ENCODE measurements at regions not wholly inside any gene's neighbourhood (a gene's known extent, or its start where the extent isn't known, plus 50 kb on each side); places are given as distances from the start of the nearest gene placed in this dataset.

DNA sequence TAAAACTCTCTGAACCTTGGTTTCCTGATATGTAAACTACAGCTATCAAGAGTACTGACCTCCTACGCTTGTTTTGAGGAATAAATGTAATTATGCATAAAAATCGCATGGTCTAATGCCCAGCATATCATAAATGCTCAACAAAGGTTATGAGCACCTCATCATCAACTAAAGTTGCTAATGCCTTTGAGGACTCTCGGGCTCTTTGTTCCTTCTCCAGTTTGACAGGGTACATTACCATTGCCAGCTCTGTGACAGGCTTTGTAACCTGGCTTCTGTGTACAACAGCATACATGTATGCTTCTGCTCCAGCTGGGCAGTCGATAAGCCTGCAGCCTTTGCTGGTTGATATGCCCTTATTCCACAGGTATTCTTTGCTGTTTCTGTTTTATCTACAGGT, 95.2 kb downstream of the C9orf152 start:
- DNase-seq (ENCODE audit: low spot score): no peak
- H3K27ac ChIP-seq: no peak overlapping the region
- no peak for TF ChIP-seq CTCF (IDR thresholded peaks at IDR 0.05)
- no peak overlapping the region for H3K4me3 ChIP-seq

DNA sequence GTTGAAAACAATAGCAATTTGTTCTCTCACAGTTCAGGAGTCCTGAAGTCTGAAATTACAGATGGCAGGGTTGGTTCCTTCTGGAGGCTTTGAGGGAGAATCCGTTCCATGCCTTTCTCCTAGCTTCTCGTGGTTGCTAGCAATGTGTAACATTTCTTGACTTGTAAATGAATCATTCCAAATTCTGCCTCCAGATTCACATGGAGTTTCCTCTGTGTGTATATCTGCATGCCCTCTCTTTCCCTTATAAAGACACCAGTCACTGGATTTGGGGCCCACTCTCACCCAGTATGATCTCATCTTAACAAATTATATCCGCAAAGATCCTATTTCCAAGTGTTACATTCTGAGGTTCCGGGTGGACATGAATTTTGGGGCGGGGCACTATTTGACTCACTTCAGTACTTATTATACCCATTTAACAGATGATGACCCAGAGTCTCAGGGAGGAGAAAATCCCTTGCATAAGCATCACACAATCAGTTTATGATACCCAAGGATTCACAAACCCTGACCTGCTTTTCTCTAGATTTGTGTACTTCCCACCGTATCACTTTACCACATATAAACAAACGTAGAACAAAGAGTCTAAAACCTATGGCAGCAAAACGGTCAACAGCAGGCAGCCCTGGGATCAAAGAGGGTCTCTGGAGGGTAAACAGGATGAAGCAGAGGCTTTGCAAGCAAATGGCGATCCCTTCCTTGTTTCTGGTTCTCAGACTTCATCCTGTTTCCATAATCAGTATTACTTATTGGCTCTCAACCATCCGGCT, 93.7 kb downstream of the C9orf152 start:
- H3K27ac ChIP-seq: peak overlapping the region; percentile 43 to 57
- peak; percentile 8 for DNase-seq (ENCODE audit: low spot score)

GRCh38 chr9:110114859-110115201, 93.1 kb downstream of the C9orf152 start:
- peak overlapping the region; percentile 43 to 57 for H3K27ac ChIP-seq
- TF ChIP-seq CTCF (IDR thresholded peaks at IDR 0.05): no peak
- peak overlapping the region; percentile 28 for H3K4me3 ChIP-seq
- DNase-seq (ENCODE audit: low spot score): no peak

More for the DNA sequence above, 93.7 kb downstream of the C9orf152 start:
- H3K4me3 ChIP-seq: peak overlapping the region; percentile 28
- TF ChIP-seq CTCF (IDR thresholded peaks at IDR 0.05): no peak

DNA sequence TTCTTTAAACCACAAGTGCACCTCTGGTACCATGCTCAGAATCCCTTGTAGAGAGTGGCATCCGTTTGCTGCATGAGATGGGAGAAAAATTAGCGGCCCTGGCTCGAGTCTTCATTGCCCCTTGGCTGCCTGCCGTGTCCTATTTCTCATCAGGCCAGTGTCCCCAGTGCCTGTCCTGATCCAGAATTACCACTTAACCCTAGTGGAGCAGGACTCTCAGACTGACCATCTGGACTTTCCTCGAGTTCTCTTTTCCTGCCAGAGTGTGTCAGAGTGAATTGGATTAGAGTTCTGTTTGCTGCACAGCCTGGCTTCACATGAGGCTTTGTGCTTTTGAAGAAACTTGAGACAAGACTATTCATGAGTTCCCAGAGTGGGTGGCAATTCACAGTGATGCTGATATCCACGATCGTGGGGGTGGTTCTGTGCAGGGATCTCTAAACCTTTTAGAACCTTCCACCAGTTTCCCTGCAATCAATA, 92.6 kb downstream of the C9orf152 start:
- no peak for TF ChIP-seq CTCF (IDR thresholded peaks at IDR 0.05)
- Histone ChIP-seq H3K27ac (peak overlapping the region; percentile 43 to 57), H3K4me3 (peak overlapping the region; percentile 28)
- peak; percentile 74 for DNase-seq (ENCODE audit: low spot score)

GRCh38 chr9:110115826-110116542, 92.0 kb downstream of the C9orf152 start:
- H3K4me3 ChIP-seq: no peak overlapping the region
- TF ChIP-seq CTCF (IDR thresholded peaks at IDR 0.05): no peak
- DNase-seq (ENCODE audit: low spot score): peak; percentile 16
- peak overlapping the region in 1 of 2 donors; percentile 57 for H3K27ac ChIP-seq

DNA sequence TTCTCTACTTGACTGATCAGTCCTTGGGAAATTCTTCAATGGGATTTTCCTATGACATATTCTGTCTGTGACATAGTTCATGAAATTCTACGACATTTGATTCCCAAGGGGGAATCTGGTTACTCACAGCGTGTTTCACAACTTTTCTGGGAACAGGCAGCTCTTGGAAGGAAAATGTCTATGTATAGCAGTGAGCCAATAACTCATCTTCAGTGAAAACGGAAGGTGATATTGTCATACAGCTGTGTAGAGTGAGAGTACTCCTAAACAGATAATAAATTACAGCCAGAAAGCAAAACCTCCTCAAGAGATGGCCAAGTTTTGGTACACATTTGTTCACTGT, 91.4 kb downstream of the C9orf152 start:
- peak; percentile 63 for DNase-seq (ENCODE audit: low spot score)
- no peak overlapping the region for H3K4me3 ChIP-seq
- peak overlapping the region in 1 of 2 donors; percentile 48 for H3K27ac ChIP-seq
- no peak for TF ChIP-seq CTCF (IDR thresholded peaks at IDR 0.05)

DNA sequence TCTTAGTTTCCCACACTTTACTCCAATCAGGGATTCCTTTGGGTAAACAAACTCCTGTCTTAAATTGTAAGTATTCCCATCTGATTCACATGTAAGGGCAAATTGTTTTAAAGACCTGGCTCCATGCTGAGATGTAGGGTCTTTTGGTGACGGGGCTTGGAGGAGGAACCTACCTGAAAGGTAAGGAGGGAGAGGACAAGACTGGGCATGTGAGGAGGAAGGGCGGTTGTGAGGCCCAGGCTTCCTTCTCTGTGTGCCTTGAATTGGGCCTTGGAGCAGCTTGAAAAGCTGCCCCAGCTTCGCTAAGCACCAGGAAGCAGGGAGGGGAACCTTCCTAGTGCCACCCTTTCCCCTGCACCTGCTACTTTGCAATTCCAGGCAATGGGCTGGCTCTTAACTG, 86.8 kb downstream of the C9orf152 start:
- Histone ChIP-seq H3K4me3 (no peak overlapping the region), H3K27ac (no peak overlapping the region)
- peak; percentile 64 for DNase-seq (ENCODE audit: low spot score)
- TF ChIP-seq CTCF (IDR thresholded peaks at IDR 0.05): no peak

Measured in coronary artery (tissue), 2 donors.